ENCODE measurements at regions not wholly inside any gene's neighbourhood (a gene's known extent, or its start where the extent isn't known, plus 50 kb on each side); places are given as distances from the start of the nearest gene placed in this dataset.

DNA sequence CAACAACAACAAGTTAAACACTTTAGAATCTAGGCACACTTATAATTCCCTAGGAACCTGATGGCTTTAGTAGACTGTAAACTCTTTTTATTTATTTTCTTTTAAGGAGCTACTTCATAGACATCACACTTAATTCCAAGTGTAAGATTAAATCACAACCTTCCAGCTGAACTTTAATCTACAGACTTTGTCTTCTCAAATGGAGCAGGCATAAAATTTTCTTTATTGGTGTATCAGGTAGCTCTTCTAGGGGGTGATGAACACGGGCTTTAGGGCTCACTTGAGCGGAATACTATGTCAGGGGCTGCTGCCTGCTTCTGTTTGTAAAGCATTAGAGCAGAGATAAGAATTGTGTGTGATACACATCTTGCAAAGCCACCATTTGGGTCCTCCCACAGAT lies 525.8 kb upstream of the FAT3 start:
- Histone ChIP-seq H3K79me2 (ENCODE audit: insufficient read depth) (no peaks in the 10 kb centered on the region), H3K27ac (ENCODE audit: low read depth in 2 of 2, low read length in 1 of 2) (no peak overlapping the region), H3K36me3 (replicated peaks in 1 of 2; ENCODE audit: control insufficient read depth in 1 of 2, insufficient read depth in 2 of 2, low read length in 1 of 2) (no peaks in the 10 kb centered on the region), H3K27me3 (ENCODE audit: insufficient read depth) (no peaks in the 10 kb centered on the region), H3K4me1 (ENCODE audit: control insufficient read depth in 1 of 2, insufficient read depth in 2 of 2, low read depth in 1 of 2, low read length in 1 of 2) (peaks cover 0 to 2% of the 10 kb centered on the region in 2 experiments; a peak in 1 of 4 replicates), H3K9ac (no peak overlapping the region), H3K4me2 (no peak overlapping the region), H4K20me1 (ENCODE audit: insufficient read depth) (no peaks in the 10 kb centered on the region), H3K9me2 (no peaks in the 10 kb centered on the region), H3F3A (replicated peaks; ENCODE audit: insufficient read depth) (no peaks in the 10 kb centered on the region), H2AFZ (ENCODE audit: low read depth) (no peak overlapping the region), H3K4me3 (ENCODE audit: low read depth in 2 of 2, low read length in 1 of 2) (no peak overlapping the region), H3K9me3 (no peaks in the 10 kb centered on the region)
- TF ChIP-seq RXRA (IDR thresholded peaks at IDR 0.05; ENCODE audit: borderline replicate concordance, low read depth) = no peak
- no peak for TF ChIP-seq ELF1 (IDR thresholded peaks at IDR 0.05)
- TF ChIP-seq FOXJ3 (CRISPR knock-in tag; IDR thresholded peaks at IDR 0.05) = no peak
- no peak for TF ChIP-seq CHD2 (IDR thresholded peaks at IDR 0.05; ENCODE audit: low read length, partially characterized antibody)
- TF ChIP-seq GABPA (IDR thresholded peaks at IDR 0.05; ENCODE audit: low read depth) = no peak
- TF ChIP-seq POLR2AphosphoS5 (IDR thresholded peaks at IDR 0.05; ENCODE audit: low read depth, low read length) = no peak
- TF ChIP-seq, protein P1, sequence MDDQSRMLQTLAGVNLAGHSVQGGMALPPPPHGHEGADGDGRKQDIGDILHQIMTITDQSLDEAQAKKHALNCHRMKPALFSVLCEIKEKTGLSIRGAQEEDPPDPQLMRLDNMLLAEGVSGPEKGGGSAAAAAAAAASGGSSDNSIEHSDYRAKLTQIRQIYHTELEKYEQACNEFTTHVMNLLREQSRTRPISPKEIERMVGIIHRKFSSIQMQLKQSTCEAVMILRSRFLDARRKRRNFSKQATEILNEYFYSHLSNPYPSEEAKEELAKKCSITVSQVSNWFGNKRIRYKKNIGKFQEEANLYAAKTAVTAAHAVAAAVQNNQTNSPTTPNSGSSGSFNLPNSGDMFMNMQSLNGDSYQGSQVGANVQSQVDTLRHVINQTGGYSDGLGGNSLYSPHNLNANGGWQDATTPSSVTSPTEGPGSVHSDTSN (IDR thresholded peaks at IDR 0.05) = no peak
- no peak for TF ChIP-seq TCF12 (IDR thresholded peaks at IDR 0.05)
- TF ChIP-seq MXI1 (IDR thresholded peaks at IDR 0.05; ENCODE audit: low read depth, low read length) = no peak
- TF ChIP-seq FOXM1 (IDR thresholded peaks at IDR 0.05; ENCODE audit: low read depth) = no peak
- TF ChIP-seq RAD21 (IDR thresholded peaks at IDR 0.05; ENCODE audit: low read length) = no peak
- no peak for TF ChIP-seq NFIC (IDR thresholded peaks at IDR 0.05; ENCODE audit: borderline replicate concordance)
- peak; percentile 3 for DNase-seq
- ChIA-PET CTCF (interaction anchor here (1.0 kb wide), 1 partner anchor 53 kb away, joined by 3 read pairs; no protein-coding TSS in a partner anchor), POLR2A (no interaction called here)
- WGBS (ENCODE audit: low lambda C conversion rate) = 15% methylated on average over 2 of the region's 2 CpGs

DNA sequence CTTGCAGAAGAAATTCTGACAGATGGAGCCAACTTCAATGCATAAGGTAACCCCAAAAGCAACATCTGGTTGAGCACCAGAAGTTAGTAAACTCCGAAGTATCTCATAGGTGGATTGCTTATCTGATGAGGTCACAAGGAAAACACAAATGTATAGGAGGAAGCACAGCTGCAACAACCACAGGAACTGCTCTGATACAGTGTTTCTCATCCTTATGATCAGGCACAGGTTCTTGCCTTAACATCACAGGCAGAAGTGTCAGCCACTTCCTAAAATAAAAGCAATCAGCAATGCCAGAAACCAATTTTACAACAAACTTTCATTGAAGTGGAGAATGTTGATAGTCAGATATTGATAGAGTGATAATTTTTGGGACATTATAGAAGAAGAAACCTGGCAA lies 530.3 kb upstream of the FAT3 start:
- no peaks in the 10 kb centered on the region for H3K9me2 ChIP-seq
- H3K36me3 ChIP-seq (replicated peaks in 1 of 2; ENCODE audit: control insufficient read depth in 1 of 2, insufficient read depth in 2 of 2, low read length in 1 of 2) = no peaks in the 10 kb centered on the region
- TF ChIP-seq MXI1 (IDR thresholded peaks at IDR 0.05; ENCODE audit: low read depth, low read length) (no peak), CHD2 (IDR thresholded peaks at IDR 0.05; ENCODE audit: low read length, partially characterized antibody) (no peak)
- TF ChIP-seq, protein P1 (IDR thresholded peaks at IDR 0.05) = no peak
- no peak overlapping the region for H3K9ac ChIP-seq
- 57% methylated on average over 1 of the region's 1 CpG for WGBS (ENCODE audit: low lambda C conversion rate)
- no peak for DNase-seq
- H3K4me1 ChIP-seq (ENCODE audit: control insufficient read depth in 1 of 2, insufficient read depth in 2 of 2, low read depth in 1 of 2, low read length in 1 of 2) = peaks cover 0 to 2% of the 10 kb centered on the region in 2 experiments; a peak in 1 of 4 replicates
- ChIA-PET POLR2A (no interaction called here), CTCF (no interaction called here)
- H3K4me3 ChIP-seq (ENCODE audit: low read depth in 2 of 2, low read length in 1 of 2) = no peak overlapping the region
- no peaks in the 10 kb centered on the region for H4K20me1 ChIP-seq (ENCODE audit: insufficient read depth)
- no peak overlapping the region for H3K27ac ChIP-seq (ENCODE audit: low read depth in 2 of 2, low read length in 1 of 2)
- H3F3A ChIP-seq (replicated peaks; ENCODE audit: insufficient read depth) = no peaks in the 10 kb centered on the region
- no peaks in the 10 kb centered on the region for H3K9me3 ChIP-seq
- H3K79me2 ChIP-seq (ENCODE audit: insufficient read depth) = no peaks in the 10 kb centered on the region
- H3K27me3 ChIP-seq (ENCODE audit: insufficient read depth) = no peaks in the 10 kb centered on the region
- H2AFZ ChIP-seq (ENCODE audit: low read depth) = no peak overlapping the region
- H3K4me2 ChIP-seq = no peak overlapping the region

Data from SK-N-SH (cell line).